ENCODE measurements at regions not wholly inside any gene's neighbourhood (a gene's known extent, or its start where the extent isn't known, plus 50 kb on each side); places are given as distances from the start of the nearest gene placed in this dataset.

DNA sequence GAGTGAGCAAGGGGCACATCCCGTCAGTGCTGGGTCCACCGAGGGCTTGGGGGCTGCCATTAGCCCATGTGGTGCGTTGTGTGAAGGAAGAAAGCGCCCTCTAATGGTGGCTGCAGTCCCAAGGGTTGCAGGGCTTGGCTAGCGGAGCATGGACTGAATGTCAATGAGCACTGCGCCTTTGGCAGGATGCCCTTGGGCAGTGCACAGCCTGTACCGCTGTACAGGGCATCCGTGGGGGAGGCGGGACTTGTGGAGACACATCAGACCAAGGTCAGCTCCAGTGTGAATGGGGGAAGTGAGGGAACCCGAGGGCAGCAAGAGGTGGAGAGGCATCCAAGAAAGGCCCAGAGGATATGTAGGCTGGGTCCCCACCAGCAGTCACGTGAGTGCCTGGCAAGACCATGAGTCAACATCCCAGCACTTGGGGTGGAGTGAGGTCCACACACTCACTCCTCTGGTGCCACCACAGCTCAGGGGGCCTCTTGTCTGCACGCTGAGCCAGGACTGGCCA, 75.5 kb upstream of the MED9 start:
- TF ChIP-seq CTCF (IDR thresholded peaks at IDR 0.05) (no peak), EP300 (IDR thresholded peaks at IDR 0.05) (no peak)

Data from sigmoid colon (tissue), 4 donors.